Adrenal gland (tissue), 9 donors: ENCODE measurements at regions not wholly inside any gene's neighbourhood (a gene's known extent, or its start where the extent isn't known, plus 50 kb on each side); places are given as distances from the start of the nearest gene placed in this dataset.
A peak's percentile ranks its signal among the peaks of the same experiment; 100 is the strongest.

Experiments
- DNase-seq, 7 donors: peaks; one replicate each; pipeline ENCODE4 v3.0.0-alpha.2; 2019 to 2020
- H3K27ac ChIP-seq, 5 donors: fragments of 200-600 bp; sonication (generic) in 4 of 5; 1 replicate in 3 of 5; 2 replicates in 2 of 5; pipeline versions ENCODE4 v1.5.1 to v1.8.0; 2016 to 2020; ENCODE audit warnings: mild to moderate bottlenecking in 1 of 5
- H3K27me3 ChIP-seq: fragments of 200-600 bp; 2 replicates; pipeline ENCODE4 v1.8.0; 2021
- H3K36me3 ChIP-seq, 2 donors: fragments of 200-600 bp; replicated peaks in 1 of 2; 1 replicate in 1 of 2; 2 replicates in 1 of 2; pipeline versions ENCODE4 v1.5.1 to v1.8.0; 2018 to 2022
- H3K4me1 ChIP-seq, 2 donors: fragments of 200-600 bp; replicated peaks in 1 of 2; 1 replicate in 1 of 2; 2 replicates in 1 of 2; pipeline versions ENCODE4 v1.5.1 to v1.8.0; 2018 to 2021
- H3K4me3 ChIP-seq, 4 donors: fragments of 200-600 bp; sonication (generic) in 3 of 4; one replicate each; pipeline ENCODE4 v1.5.1; 2016 to 2018
- H3K9me3 ChIP-seq, 3 donors: fragments of 200-600 bp; sonication (generic) in 1 of 3; replicated peaks in 1 of 3; 1 replicate in 2 of 3; 2 replicates in 1 of 3; pipeline versions ENCODE4 v1.5.1 to v1.8.0; 2016 to 2021
- POLR2A ChIP-seq, 2 donors: fragments of 450-650 bp; IDR thresholded peaks; one replicate each; pipeline ENCODE4 v1.6.1; 2017; ENCODE audit warnings: antibody characterized with exemption in 2 of 2, mild to moderate bottlenecking in 2 of 2, moderate library complexity in 1 of 2
- WGBS, 4 donors: extraction: QIAGEN DNeasy Blood & Tissue Kit in 2 of 4; methylation state at CpG; one replicate each; pipeline versions ENCODE4 v1.1.5 to v1.1.7; 2013 to 2017; 5-methylcytosine and 5-hydroxymethylcytosine counted together
- intact Hi-C, 2 donors: fragments of 100-400 bp; cut with DNase I; formaldehyde crosslinking; loops; one replicate each; pipeline versions ENCODE4 v1.14.1 to v1.15.0; 2022 to 2023
- TF ChIP-seq, protein P1 (sequence below), 6 experiments: fragments of 450-650 bp in 4 of 6; fragments of 200-600 bp in 2 of 6; sonication (generic) in 1 of 6; IDR thresholded peaks; 1 replicate in 5 of 6; 2 replicates in 1 of 6; pipeline versions ENCODE4 v1.5.1 to v1.8.0; 2016 to 2021; ENCODE audit warnings: antibody characterized with exemption in 6 of 6, mild to moderate bottlenecking in 2 of 6, moderate library complexity in 1 of 6
- donor health status: healthy with polysubstance abuse.
- donor health status: Bipolar disorder and iron deficiency.
- donor health status: DM: yes; HTN: yes; CAD: no.
- donor health status: DM: no; HTN: no; CAD: no.
- donor health status: DM: no; HTN: no; CAD: no.

DNA sequence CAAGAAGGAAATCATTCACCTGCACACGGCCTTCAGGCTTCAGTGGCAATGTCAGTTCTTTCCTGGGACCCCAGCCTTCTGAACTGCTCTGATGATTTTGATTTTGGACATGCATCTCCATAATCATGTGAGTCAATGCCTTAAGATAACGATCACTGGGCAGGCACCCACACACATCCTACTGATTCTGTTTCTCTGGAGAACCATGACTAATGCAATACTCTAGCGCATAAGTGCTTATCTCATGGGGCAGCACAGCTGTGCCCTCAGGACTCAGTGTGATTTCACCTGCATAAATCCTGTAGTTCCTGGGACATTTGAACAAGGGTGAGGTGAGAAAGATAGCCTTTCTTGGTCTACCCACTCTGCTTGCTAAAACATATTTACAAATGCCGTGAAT is 144.6 kb downstream of the AKAIN1 start:
- Histone ChIP-seq H3K4me1 (no peaks in the 10 kb centered on the region), H3K27me3 (no peaks in the 10 kb centered on the region), H3K4me3 (no peak overlapping the region), H3K9me3 (no peaks in the 10 kb centered on the region), H3K36me3 (no peaks in the 10 kb centered on the region), H3K27ac (no peak overlapping the region)
- intact Hi-C loops = no loop called here
- no peak for TF ChIP-seq POLR2A (IDR thresholded peaks at IDR 0.05)
- TF ChIP-seq, protein P1, sequence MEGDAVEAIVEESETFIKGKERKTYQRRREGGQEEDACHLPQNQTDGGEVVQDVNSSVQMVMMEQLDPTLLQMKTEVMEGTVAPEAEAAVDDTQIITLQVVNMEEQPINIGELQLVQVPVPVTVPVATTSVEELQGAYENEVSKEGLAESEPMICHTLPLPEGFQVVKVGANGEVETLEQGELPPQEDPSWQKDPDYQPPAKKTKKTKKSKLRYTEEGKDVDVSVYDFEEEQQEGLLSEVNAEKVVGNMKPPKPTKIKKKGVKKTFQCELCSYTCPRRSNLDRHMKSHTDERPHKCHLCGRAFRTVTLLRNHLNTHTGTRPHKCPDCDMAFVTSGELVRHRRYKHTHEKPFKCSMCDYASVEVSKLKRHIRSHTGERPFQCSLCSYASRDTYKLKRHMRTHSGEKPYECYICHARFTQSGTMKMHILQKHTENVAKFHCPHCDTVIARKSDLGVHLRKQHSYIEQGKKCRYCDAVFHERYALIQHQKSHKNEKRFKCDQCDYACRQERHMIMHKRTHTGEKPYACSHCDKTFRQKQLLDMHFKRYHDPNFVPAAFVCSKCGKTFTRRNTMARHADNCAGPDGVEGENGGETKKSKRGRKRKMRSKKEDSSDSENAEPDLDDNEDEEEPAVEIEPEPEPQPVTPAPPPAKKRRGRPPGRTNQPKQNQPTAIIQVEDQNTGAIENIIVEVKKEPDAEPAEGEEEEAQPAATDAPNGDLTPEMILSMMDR (IDR thresholded peaks at IDR 0.05) = no peak
- WGBS, 4 donors = 55 to 75% (median 59%) methylated on average over 4 of the region's 4 CpGs
- DNase-seq = peak in 1 of 7 donors; percentile 57

DNA sequence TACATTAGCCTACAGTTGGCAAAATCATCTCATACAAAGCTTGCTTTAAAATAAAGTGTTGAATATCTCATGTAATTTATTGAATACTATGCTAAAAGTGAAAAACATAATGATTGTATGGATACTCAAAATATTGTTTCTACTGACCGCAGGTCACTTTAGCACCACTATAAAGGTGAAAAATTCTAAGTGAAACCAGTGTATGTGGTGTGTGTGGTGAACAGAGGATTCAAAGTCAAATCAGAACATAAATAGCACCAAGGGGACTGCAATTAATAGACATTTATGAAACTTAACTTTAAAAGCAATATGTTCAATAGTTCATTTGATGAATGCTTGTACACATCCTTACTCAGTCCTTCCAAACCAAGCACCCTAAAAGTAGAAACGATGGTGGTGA is 145.8 kb downstream of the AKAIN1 start:
- TF ChIP-seq, protein P1 (IDR thresholded peaks at IDR 0.05) = no peak
- Histone ChIP-seq H3K27ac (no peak overlapping the region), H3K4me3 (no peak overlapping the region), H3K27me3 (no peaks in the 10 kb centered on the region), H3K4me1 (no peaks in the 10 kb centered on the region), H3K36me3 (no peaks in the 10 kb centered on the region), H3K9me3 (no peaks in the 10 kb centered on the region)
- intact Hi-C loops = no loop called here
- DNase-seq = no peak
- WGBS, 4 donors = 59 to 78% (median 75%) methylated on average over 2 of the region's 2 CpGs

DNA sequence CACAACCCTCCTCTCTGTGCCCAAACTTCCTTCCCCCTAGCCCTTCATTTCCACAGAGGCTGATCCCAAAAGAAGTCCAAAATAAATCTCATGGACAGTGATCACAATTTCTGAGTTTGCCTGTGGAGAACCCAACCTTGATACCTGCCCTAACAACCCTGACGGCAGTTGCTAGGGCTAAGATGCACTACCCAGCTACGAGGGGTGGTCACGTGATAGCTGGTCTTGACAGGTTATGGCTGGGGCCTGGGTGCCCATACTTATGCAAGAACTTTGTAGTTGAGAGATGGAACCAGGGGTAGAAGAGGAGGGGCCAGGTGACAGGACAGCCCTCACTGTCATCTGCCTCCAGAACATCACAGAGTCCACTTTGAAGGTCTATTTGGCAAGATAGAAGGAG is 147.9 kb downstream of the AKAIN1 start:
- 75 to 91% (median 86%) methylated on average over 1 to 3 of the region's 3 CpGs for WGBS, 4 donors
- intact Hi-C loops = no loop called here

DNA sequence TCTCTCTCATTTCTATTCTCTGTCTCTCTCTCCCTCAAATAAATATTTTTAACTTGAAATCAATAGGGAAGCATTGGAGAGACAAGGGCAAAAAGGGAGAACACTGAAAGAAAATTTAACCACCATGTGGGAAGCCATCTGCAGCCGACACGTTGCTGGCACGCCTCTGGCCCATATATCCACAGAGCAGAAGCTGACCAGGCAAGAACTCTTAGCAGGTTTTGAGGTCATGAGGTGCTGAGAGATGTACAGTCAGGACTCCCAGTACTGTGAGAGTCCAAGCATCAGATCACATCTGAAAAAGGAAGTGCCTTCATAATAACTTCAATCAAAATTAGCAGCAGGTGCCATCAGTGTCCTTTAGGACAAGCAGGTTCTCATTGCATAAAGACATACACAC is 156.6 kb downstream of the AKAIN1 start:
- no peaks in the 10 kb centered on the region for H3K4me1 ChIP-seq
- TF ChIP-seq, protein P1 (IDR thresholded peaks at IDR 0.05) = no peak
- no peak for TF ChIP-seq POLR2A (IDR thresholded peaks at IDR 0.05)
- H3K27ac ChIP-seq = no peak overlapping the region
- WGBS, 4 donors = 73 to 86% (median 76%) methylated on average over 3 of the region's 3 CpGs
- H3K9me3 ChIP-seq = no peaks in the 10 kb centered on the region
- no peaks in the 10 kb centered on the region for H3K27me3 ChIP-seq
- H3K36me3 ChIP-seq = no peaks in the 10 kb centered on the region
- H3K4me3 ChIP-seq = no peak overlapping the region
- intact Hi-C loops = no loop called here
- DNase-seq = no peak

More for the DNA sequence above, 147.9 kb downstream of the AKAIN1 start:
- no peaks in the 10 kb centered on the region for H3K36me3 ChIP-seq
- H3K4me1 ChIP-seq = no peaks in the 10 kb centered on the region
- H3K4me3 ChIP-seq = no peak overlapping the region
- no peak for DNase-seq
- TF ChIP-seq POLR2A (IDR thresholded peaks at IDR 0.05) = no peak
- TF ChIP-seq, protein P1 (IDR thresholded peaks at IDR 0.05) = no peak
- H3K9me3 ChIP-seq = no peaks in the 10 kb centered on the region
- no peaks in the 10 kb centered on the region for H3K27me3 ChIP-seq
- H3K27ac ChIP-seq = no peak overlapping the region
